Effector CD8-positive, alpha-beta T cell (primary cell): ENCODE measurements at regions not wholly inside any gene's neighbourhood (a gene's known extent, or its start where the extent isn't known, plus 50 kb on each side); places are given as distances from the start of the nearest gene placed in this dataset.
A peak's percentile ranks its signal among the peaks of the same experiment; 100 is the strongest.

Experiments used
- DNase-seq: peaks from one replicate; lab custom pipeline; 2025; lab: John Stamatoyannopoulos, UW

DNA sequence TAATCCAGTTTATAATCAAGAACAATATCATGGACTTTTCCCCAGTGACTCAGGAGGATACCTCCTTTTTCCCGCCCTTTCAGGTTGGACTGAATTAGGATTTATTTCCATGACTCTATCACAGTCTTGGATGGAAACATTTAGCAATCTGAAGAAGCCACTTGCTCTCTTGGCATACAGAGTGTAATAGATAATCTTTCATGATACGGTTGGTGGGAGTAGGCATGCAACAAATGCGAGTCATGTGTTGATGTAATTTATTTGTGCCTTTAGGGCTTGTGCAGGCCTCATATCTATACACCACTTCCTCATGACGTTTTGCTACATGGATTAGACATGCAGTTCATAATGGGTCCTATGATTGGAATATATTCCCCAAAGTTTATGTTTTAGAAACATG, 54.2 kb upstream of the MCTP2 start:
- no peak for DNase-seq

DNA sequence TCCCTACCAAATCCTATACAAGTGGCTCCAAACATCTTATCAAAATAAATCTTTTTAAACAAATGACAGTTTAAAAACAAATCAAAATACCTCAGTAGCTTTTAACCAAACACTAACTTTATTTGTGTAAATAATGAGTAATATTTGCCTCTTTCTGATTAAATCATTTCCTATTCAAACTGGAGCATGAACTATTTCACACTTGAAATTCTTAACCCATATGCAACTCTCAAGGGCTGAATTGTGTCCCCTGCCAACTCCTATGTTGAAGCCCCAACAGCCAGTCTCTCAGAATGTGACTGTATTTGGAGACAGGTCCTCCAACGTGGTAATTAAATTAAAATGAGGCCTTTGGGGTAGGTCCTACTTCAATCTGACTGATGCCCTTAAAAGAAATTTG, 55.9 kb upstream of the MCTP2 start:
- DNase-seq: no peak

DNA sequence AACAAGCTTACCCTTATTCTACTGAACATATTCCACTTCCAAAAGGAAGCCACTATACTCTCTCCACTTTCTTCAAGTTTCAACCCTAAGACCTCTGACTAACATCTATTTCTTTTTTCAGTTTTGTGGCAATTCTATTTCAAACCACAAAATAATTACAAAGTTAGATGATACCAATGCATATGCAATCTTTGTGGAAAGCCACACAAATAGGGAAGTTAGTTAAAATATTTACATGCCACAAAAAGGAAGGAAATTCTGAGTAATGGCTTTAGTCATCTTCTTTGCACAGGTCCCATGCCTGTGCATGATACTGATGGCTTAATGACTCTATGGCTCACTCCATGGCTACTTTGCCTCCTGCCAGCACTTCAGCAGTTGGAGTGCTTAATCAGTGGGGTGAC, 57.0 kb upstream of the MCTP2 start:
- no peak for DNase-seq

DNA sequence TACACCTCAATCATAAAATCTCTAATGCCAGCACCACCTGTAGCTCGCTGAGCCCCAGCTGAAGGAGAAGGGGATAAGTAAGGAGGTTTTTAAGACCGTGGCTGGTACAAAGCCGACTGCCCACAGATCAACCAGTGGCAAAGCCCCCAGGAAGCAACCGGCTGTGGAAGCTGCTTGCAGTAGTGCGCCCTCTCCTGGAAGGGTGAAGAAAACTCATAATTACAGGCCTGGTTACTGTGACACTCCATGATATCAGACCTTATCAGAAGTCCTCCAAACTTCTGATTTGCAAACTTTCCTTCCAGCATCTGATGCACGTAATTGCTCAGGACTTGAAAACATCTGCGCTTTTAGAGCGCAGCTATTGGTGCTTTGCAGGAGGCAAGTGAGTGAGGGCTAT, 63.1 kb upstream of the MCTP2 start:
- DNase-seq: no peak

DNA sequence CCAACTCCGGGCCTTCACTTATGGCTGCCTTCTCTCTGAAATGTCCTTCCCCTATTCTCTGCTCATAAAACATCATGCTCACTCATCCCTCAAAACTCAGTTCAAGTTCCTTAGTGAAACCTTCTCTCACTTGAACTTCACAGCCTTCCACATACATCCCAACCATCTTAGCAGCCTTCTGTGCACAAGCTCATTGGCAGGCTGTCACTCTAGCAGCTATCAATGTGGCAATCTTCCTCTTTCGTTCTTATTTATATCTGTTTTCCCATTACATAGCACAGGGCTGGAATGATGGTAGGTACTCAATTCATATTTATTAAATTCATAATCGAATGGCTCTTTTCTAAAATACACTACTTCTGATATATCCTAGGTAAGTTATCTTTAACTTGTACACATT, 66.4 kb upstream of the MCTP2 start:
- no peak for DNase-seq

DNA sequence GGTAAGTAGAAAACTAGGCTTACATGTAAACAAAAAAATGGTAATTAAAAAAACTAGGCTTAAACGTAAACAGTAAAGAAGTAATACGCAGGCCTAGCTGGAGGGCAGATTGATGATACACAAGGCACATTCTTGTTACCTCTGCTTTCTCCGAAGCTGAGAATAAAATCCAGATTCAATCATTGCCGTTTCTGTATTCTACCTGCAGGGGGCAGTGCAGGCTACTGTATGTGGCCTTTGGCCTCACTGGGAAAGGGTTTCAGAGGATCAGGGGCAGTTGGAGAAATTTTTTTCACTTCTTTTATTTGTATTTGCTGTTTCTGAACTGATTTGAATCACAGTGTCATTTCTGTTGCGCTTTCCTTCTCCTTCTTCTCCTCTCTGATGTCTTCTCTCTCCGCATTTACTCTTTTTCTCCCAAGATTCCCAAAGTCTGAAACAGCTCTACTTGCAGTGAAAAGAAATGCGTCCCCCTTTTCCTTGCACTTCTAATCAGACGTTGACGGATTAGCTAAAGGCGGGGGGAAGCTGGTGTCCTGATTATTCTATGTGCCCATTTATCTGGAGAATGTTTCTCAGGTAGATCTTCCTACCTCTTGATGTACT, 67.1 kb upstream of the MCTP2 start:
- DNase-seq: peak; percentile 32

DNA sequence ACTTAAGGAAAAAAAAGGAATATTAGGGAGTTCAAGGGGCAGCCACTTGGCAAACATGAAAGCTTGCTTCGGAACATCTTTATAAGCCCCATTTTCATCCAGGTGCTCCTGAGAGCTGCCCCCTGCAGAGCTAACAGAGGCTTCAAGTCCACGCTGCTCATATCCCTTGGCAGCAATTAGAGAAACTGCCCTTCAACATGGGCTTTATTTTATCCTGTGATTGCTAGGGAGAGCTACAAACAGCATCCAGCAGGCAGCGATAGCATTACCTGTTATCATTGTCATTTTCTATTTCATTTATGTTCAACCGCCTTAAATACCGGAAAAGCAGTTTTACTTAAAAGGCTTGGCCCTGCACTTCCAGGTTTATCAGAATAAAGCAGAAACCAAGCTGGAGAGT, 68.4 kb upstream of the MCTP2 start:
- no peak for DNase-seq

DNA sequence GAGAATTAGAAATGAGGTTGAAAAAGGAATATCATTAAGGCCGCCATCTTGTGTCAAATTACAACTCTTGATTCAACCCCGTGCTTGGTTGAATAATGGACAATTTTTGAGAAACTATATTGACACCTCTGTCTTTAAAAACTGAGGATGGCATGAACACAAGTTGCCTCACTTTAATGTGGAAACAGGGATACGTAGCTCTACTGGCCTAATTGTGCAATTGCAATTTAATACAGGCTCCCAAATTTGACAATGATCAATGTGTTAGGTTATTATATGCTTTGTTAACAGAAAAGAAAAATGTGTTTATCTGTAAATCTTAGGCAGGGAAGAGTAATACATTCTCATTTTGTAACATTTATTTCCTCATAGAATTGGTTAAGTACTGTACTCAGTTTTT, 77.1 kb upstream of the MCTP2 start:
- DNase-seq: no peak

DNA sequence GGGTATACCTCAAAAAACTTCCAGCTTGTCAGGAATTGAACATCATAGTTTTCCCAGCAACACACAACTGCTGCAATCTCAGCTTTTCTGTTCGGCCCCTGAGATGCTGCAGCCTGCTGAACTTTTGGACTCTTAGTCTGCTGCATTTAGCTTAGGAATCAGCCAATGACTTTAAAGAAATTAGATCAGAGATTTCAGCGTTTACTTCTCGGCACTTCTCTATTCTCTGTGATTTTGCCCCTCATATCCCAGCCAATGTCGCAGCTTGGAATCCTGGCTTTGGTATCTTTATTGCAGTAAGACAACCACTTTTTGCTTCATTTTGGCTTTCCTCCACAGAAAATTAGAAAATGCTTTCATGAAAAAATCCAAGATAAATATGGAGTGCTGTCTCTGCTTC, 86.3 kb upstream of the MCTP2 start:
- no peak for DNase-seq

DNA sequence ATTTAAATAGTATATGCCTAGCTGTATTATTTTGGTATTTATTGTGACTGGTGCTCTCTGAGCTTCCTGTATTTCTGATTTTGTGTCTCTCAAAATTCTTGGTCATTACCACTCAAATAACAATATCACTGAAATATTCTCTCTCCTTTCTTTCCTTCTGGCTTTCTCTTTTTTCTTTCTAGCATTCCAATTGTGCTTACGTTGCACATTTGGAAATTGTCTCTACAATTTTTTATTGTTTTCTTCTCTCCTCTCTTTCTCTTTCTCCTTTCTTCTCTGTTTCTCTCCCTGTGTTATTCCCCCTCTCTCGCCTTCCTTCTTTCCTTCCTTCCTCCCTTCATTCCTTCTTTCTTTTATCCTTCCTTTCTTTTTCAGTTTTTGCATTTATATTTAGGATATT, 89.6 kb upstream of the MCTP2 start:
- no peak for DNase-seq

DNA sequence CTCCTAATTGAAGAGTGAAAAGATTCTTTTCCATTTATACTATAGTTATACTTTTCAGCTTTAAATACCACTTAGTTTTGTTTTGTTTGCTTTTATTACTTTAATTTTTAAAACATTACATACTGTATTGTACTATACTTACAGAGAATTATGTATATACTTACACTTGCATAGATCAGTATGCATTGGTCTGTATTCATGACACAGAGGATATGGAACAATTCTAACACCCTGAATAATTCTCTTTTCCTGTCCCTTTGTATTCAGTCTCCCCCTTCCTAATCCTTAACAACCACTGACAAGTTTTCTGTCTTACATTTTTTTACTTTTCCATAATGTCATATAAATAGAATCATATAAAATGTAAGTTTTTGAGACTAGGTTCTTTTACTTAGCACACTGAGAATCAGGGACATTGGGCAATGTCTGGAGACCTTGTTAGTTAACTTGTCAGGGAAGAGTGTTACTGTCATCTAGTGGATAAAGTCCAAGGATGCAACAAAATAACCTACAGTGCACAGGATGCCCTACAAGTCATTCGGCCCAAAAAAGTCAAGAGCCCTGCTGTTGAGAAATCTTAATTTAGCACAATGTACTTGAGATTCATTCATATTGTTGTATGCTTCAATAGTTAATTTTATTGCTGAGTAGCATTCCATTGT, 95.7 kb upstream of the MCTP2 start:
- DNase-seq: no peak

DNA sequence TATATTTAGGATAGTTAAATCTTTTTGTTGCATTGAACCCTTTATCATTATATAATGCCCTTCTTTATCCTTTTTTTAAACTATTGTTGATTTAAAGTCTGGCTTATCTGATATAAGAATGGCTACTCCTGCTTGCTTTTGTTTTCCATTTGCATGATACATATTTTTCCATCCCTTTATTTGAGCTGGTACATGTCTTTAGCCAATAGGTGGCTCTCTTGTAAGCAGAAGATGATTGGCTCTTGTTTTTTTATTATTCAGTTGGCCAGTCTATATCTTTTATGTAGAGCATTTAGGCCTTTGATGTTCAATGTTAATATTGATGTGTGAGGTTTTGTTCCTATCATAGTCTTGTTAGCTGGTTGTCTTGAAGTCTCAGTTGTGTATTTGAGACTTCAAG, 99.5 kb upstream of the MCTP2 start:
- DNase-seq: no peak

DNA sequence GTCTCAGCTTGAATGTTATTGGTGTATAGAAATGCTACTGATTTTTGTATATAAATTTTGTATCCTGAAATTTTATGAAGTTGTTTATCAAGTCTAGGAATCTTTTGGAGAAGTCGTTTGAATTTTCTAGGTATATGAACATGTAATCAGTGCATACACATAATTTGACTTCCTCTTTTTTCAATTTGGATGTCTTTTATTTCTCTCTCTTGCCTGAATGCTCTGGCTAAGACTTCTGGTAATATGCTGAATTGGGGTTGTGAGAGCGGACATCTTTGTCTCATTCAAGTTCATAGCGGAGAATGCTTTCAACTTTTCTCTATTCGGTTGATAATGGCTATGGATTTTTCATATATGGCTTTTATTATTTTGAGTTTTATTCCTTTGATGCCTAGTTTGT, 100.9 kb upstream of the MCTP2 start:
- DNase-seq: no peak

DNA sequence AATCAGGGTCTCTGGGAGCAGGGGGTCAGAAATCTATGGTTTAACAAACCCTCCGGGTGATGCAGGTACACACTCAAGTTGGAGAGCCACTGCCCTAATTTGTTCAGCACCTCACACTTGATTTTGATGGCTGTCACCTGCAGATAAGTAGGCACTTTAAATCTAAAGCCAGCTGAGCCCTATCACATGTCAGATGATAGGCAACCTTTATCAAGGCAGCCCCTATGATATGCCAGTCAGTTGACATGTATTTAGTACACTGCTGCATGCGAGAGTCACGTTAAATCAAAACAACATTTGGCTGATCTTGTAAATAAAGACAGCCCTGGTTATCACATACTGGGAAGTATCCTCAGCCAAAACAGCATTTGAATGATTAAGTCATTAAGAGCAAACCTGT, 104.4 kb upstream of the MCTP2 start:
- DNase-seq: no peak

DNA sequence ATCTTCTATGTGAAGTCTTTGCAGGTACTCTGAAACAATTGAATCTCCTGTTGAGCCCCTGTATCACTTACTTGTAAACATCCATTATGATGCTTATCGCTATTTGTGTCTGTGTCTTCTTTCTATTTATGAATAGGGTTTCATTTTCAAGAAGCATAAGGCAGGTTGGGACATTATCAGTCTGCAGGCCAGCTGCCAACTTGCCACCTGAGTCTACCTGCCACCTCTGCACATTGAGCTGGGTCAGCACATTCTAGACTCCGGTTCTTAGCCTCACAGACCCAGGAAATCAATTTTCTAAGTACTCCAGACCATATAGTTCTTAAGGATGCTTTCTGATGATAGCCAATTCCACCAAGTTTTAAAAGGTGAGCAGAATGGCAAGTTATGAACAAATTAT, 105.7 kb upstream of the MCTP2 start:
- no peak for DNase-seq

DNA sequence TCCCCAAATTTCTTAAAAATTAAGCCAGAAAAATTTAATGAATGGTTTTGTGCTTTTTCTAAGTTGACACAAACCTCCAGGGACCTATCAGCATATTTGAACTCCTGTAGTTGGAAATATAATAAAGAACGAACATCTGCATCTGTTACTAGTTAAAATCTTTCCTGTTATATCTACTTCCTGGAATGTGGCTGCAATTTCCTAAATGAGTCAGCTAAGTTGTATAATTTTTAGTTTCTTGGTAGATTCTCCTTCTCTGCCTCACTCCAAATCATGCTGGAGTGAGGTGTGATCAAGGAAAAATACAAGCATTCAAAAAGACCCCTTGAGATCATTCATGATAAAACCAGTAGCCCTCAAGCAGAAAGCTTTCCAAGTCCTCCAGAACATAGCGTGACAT, 106.2 kb upstream of the MCTP2 start:
- DNase-seq: no peak

DNA sequence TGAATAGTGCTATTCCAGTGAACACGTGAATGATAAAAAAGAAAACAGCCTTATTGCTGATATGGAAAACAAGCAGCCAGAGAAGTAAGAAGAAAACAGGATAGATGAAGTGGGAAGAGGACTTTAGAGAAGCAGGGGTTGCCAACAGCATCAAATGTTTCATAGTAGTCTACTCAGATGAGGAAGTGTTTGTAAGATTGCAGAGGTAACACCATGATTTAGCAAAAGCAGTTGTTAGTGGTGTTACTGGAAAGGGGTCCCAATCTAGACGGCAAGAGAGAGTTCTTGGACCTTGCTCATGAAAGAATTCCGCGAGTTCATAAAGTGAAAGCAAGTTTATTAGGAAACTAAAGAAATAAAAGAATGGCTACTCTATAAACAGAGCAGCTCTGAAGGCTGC, 108.8 kb upstream of the MCTP2 start:
- DNase-seq: no peak

DNA sequence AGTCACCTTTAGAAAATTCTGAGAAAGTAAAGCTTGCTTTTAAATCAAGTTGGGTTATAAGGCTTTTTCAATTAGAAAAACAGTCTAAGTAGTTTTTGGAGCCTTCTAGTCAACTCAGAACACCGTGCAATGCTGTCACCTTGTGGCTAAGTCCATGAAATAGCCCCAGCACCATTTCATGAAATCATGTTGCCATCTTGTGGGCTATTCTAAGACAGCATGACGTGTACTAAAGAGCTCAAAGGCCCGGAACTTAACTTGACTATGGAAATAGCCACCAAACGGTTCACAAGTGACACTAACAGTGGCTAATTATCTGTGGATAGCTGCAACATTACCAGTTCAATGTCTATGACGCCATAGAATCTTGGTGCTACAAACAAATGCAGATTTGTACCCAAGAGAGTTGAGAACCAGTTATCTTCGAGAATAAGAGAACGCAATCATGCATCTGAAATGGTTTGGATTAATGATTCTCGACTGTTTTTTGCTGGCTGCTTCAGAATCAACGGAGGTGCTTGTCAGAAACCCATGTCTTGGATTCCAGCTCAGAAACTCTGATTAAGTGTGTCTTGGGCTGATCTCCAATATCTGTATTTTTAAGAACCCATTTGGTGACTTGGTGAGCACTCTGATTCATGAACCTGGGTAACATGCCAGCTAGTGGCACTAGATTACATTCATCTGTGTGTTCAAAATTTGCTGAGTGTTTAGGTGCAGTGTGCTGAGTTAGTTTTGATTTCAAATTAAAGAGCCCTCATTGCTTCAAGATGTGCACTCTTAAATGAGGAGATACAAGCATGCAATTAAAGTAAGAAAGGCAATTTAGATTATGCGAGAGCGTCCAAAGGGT, 111.2 kb upstream of the MCTP2 start:
- no peak for DNase-seq

DNA sequence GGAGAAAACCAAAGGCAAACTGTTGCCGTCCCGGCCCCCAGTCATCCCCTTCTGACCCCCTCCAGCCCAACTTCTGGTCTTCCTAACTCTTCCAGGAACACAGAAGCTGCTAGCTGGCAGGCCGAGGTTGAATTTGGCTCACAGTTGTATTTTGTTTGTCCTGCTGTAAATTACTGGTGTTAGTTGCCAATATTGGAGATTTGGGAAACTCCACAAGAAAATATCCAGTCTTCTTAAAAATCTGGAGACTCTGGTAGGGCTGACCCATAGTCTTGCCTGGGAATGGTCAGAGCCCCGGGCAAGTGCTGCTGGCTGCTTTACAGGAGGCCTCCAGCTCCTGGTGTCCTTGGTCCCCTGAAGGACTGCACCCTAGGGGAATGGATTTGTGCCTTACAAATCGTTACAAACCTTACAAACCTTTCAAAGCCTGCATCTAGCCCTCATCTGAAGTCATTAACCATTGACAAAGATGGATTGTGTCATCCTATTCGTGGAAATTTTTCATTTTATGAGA, 112.0 kb upstream of the MCTP2 start:
- DNase-seq: no peak

DNA sequence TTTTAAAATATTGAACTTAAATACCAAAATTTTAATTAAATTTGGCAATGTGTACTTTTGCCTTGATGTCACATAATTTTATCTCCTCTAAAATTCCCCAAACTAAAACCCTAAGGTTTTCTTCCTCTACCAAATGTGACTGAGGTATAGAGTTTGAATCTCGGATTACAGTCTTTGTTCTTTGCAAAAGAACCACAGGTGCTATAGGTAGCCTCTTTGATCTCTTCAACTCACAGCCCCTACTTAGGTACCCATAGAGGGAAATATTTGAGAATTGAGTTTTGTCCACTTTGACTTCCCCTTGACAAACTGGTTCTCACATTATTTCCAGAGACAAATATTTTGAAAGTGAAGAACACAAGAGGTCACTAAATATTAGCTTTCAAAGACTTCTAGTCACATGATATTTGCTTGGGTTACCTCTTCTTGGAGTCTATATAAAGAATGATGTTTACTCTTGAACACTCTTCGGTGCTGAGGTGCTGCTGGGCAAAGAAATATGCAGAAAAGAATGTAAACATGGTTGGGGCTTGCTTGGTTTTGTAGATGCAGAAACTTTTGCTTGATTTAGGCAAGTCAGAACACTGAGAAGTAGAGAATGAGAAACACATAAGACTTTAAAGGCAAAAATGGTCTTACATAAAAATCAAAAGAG, 120.8 kb upstream of the MCTP2 start:
- DNase-seq: no peak

DNA sequence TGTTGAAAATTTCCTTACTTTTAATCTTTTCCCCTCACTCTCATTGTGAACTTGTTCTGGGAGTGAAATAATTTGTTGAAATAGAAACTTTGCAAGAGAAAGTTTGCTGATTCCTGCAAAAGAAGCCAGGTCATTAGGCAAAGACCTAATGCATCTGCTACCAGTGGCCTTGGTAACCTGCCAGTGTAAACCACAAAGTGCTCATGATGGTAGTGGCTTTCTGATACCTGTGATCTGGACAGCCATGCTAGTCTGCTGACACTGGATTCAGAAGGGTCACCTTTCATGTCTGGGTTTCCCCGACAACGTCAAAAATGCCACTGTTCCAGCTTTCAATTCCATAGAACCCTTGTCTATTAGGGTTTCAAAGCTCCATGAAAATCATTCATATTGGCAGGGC, 123.7 kb upstream of the MCTP2 start:
- DNase-seq: no peak

DNA sequence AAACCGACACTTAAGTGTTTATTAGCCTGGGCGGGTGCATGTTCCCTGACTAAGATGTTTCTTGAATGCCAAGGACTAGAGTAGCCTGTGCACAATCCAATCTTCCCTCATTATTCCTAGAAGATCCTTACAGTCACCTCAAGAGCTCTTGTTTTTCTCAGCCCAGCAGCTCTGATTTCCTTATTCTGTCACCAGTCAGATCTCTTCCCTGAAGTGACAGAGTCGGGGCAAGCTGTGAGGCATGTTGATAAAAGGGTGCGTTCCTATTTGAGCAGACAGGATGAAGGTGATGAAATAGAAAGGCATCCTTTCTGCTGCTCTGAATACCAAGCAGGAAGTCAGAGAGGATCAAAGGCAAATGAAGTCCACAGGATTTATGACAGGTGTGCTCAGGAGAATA, 125.6 kb upstream of the MCTP2 start:
- DNase-seq: no peak

DNA sequence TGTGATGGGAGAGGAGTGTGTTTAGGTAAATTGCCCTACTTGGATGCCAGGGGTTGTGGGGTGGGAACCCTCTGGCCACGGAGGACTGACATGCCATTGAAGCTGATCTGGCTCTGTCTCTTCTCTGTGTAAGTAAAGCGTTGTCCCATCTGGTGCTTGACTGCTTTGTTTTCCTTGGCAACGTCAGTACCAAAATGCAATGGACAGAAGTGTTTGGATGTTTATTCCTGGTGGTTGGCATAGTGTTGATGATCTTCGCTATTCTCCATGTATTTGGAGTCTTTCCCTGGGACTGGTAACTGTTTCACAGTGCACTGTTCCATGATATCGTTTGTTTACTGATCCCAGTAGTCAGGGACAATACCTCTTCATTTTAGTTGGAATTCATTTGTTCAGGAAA, 130.5 kb upstream of the MCTP2 start:
- DNase-seq: no peak
